GM12872 (cell line): ENCODE measurements at regions not wholly inside any gene's neighbourhood (a gene's known extent, or its start where the extent isn't known, plus 50 kb on each side); places are given as distances from the start of the nearest gene placed in this dataset.

Source experiments
- CTCF ChIP-seq: IDR thresholded peaks from 3 replicates; pipeline ENCODE4 v1.5.1; 2011; ENCODE audit warnings: low read depth, mild to moderate bottlenecking, low read length, moderate library complexity; ENCODE audit not compliant: insufficient read depth

GRCh38 chr12:61934564-61934963 lies 325.6 kb upstream of the USP15 start:
- TF ChIP-seq CTCF, result no peak

GRCh38 chr12:61939977-61940376 lies 320.2 kb upstream of the USP15 start:
- TF ChIP-seq CTCF, result no peak

GRCh38 chr12:61956545-61956944 lies 303.7 kb upstream of the USP15 start:
- no peak for TF ChIP-seq CTCF

- no peak for TF ChIP-seq CTCF
Observed at GRCh38 chr12:61974461-61974860, 285.7 kb upstream of the USP15 start.

GRCh38 chr12:61985830-61986229 lies 274.4 kb upstream of the USP15 start:
- TF ChIP-seq CTCF, result no peak

GRCh38 chr12:61987173-61987572 lies 273.0 kb upstream of the USP15 start:
- TF ChIP-seq CTCF, result no peak

- TF ChIP-seq CTCF, result no peak
Observed at GRCh38 chr12:61991661-61992060, 268.5 kb upstream of the USP15 start.
